ENCODE measurements at regions not wholly inside any gene's neighbourhood (a gene's known extent, or its start where the extent isn't known, plus 50 kb on each side); places are given as distances from the start of the nearest gene placed in this dataset.

GRCh38 chr5:125558466-125558865 is 812.0 kb upstream of the ZNF608 start:
- WGBS, 2 donors, result 82 to 88% methylated on average over 3 of the region's 3 CpGs
- Histone ChIP-seq H3K9ac (ENCODE audit: insufficient read depth in 1 of 2, low read length in 2 of 2) (no peak overlapping the region), H3K27ac (ENCODE audit: low read depth in 1 of 2, low read length in 1 of 2) (no peak overlapping the region), H3K27me3 (ENCODE audit: control insufficient read depth in 3 of 3, insufficient read depth in 3 of 3, low read length in 2 of 3) (no peaks in the 10 kb centered on the region), H3K9me3 (ENCODE audit: control insufficient read depth in 4 of 4, insufficient read depth in 3 of 4, low read length in 3 of 4) (no peaks in the 10 kb centered on the region), H3K4me3 (no peak overlapping the region), H3K4me1 (ENCODE audit: control insufficient read depth in 5 of 5, insufficient read depth in 5 of 5, low read length in 5 of 5) (peaks cover 0 to 7% (median 0%) of the 10 kb centered on the region in 5 donors), H3K36me3 (ENCODE audit: control insufficient read depth in 4 of 4, insufficient read depth in 4 of 4, low read length in 4 of 4) (no peaks in the 10 kb centered on the region)
- TF ChIP-seq CTCF (IDR thresholded peaks at IDR 0.05; ENCODE audit: control extremely low read depth, extremely low read depth), result no peak
- ATAC-seq (ENCODE audit: insufficient read depth, low FRiP score), result no peak
- peak in 1 of 3 donors; percentile 28 for DNase-seq

GRCh38 chr5:125559296-125559695 is 812.9 kb upstream of the ZNF608 start:
- peak in 2 of 3 donors; percentile 34 to 50 for DNase-seq

GRCh38 chr5:125560476-125561225 is 814.2 kb upstream of the ZNF608 start:
- DNase-seq (no peak), ATAC-seq (ENCODE audit: insufficient read depth, low FRiP score) (no peak)
- Histone ChIP-seq H3K4me1 (ENCODE audit: control insufficient read depth in 5 of 5, insufficient read depth in 5 of 5, low read length in 5 of 5) (peaks cover 0 to 7% (median 0%) of the 10 kb centered on the region in 5 donors), H3K9me3 (ENCODE audit: control insufficient read depth in 4 of 4, insufficient read depth in 3 of 4, low read length in 3 of 4) (no peaks in the 10 kb centered on the region), H3K27me3 (ENCODE audit: control insufficient read depth in 3 of 3, insufficient read depth in 3 of 3, low read length in 2 of 3) (no peaks in the 10 kb centered on the region), H3K27ac (ENCODE audit: low read depth in 1 of 2, low read length in 1 of 2) (no peak overlapping the region), H3K9ac (ENCODE audit: insufficient read depth in 1 of 2, low read length in 2 of 2) (no peak overlapping the region), H3K36me3 (ENCODE audit: control insufficient read depth in 4 of 4, insufficient read depth in 4 of 4, low read length in 4 of 4) (no peaks in the 10 kb centered on the region), H3K4me3 (no peak overlapping the region)
- WGBS, 2 donors, result 78 to 80% methylated on average over 4 of the region's 4 CpGs
- no peak for TF ChIP-seq CTCF (IDR thresholded peaks at IDR 0.05; ENCODE audit: control extremely low read depth, extremely low read depth)

More at GRCh38 chr5:125559296-125559695, 812.9 kb upstream of the ZNF608 start:
- peak; percentile 76 for ATAC-seq (ENCODE audit: insufficient read depth, low FRiP score)
- Histone ChIP-seq H3K27ac (ENCODE audit: low read depth in 1 of 2, low read length in 1 of 2) (no peak overlapping the region), H3K9ac (ENCODE audit: insufficient read depth in 1 of 2, low read length in 2 of 2) (no peak overlapping the region), H3K27me3 (ENCODE audit: control insufficient read depth in 3 of 3, insufficient read depth in 3 of 3, low read length in 2 of 3) (no peaks in the 10 kb centered on the region), H3K9me3 (ENCODE audit: control insufficient read depth in 4 of 4, insufficient read depth in 3 of 4, low read length in 3 of 4) (no peaks in the 10 kb centered on the region), H3K36me3 (ENCODE audit: control insufficient read depth in 4 of 4, insufficient read depth in 4 of 4, low read length in 4 of 4) (no peaks in the 10 kb centered on the region), H3K4me1 (ENCODE audit: control insufficient read depth in 5 of 5, insufficient read depth in 5 of 5, low read length in 5 of 5) (peaks cover 0 to 7% (median 0%) of the 10 kb centered on the region in 5 donors), H3K4me3 (no peak overlapping the region)
- 66 to 82% methylated on average over 2 of the region's 2 CpGs for WGBS, 2 donors
- no peak for TF ChIP-seq CTCF (IDR thresholded peaks at IDR 0.05; ENCODE audit: control extremely low read depth, extremely low read depth)

All from lung (tissue), 11 donors.